ENCODE measurements at regions not wholly inside any gene's neighbourhood (a gene's known extent, or its start where the extent isn't known, plus 50 kb on each side); places are given as distances from the start of the nearest gene placed in this dataset.
"Not testable (repeated sequence)": the region's sequence is repeated elsewhere in the genome, so short reads cannot be mapped to it uniquely, and the experiment has no call there.

DNA sequence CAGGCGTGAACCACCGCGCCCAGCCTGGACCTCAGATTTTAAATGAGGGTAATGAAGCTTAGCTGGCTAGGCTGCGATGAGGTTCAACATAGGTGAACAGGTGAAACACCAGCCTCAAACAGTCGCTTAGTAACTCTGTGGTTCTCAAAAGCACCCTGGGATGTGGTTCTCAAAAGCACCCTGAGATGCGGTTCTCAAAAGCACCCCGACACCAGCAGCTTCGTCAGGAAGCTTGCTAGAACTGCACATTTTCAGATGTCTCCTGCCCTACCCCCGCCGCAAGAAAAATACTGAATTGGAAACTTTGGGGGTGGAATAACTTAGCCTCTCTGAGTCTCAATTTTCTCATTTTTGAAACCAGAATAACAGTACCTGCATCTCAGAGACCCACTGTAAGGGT, 86.7 kb upstream of the XYLT1 start:
- Histone ChIP-seq H3K9ac (ENCODE audit: low read depth, low read length) (no peak overlapping the region), H3K9me3 (ENCODE audit: control insufficient read depth, insufficient read depth, low read length) (no peaks in the 10 kb centered on the region), H3K36me3 (ENCODE audit: insufficient read depth, low read length) (no peaks in the 10 kb centered on the region), H3K4me1 (ENCODE audit: insufficient read depth, low read length) (peaks cover 7% of the 10 kb centered on the region; the same call in 1 of the 2 replicates)

DNA sequence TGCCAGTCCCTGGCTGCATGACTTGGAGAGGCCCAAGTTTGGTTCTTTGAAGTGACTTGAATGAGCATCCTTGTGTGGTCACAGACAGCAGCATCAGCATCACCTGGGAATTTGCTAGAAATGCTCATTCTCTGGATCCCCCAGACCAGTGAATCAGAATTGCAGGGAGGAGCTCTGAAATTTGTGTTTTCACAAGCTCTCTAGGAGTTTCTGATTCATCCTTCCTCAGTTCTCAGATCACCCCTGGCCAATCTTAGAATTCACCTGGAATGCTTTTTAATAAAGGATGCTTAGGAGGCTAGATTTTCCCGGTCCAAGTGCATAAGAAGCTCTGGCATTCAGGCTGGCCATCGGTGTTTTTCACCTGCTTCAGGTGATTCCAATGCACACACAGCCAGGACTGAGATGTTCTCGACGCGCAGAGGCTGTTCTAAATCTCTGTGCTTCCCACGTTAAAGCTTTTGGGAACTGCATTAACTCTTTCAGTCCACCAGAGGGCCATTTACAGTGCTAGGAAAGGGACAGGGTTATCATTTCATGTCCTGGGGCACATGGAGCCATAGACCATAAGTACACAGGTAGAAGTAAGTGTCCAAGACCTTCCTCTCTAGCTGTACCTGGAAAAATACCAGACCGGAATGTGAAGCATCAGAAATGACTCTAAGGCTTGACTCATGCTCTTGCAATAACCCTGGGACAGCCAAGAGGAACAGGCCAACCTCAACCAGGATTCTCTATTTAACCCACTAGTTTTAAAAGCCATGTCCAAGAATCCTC, 85.7 kb upstream of the XYLT1 start:
- no peaks in the 10 kb centered on the region for H3K9me3 ChIP-seq (ENCODE audit: control insufficient read depth, insufficient read depth, low read length)
- no peak overlapping the region for H3K9ac ChIP-seq (ENCODE audit: low read depth, low read length)
- H3K36me3 ChIP-seq (ENCODE audit: insufficient read depth, low read length) = no peaks in the 10 kb centered on the region
- peaks cover 7% of the 10 kb centered on the region; the same call in 1 of the 2 replicates for H3K4me1 ChIP-seq (ENCODE audit: insufficient read depth, low read length)

DNA sequence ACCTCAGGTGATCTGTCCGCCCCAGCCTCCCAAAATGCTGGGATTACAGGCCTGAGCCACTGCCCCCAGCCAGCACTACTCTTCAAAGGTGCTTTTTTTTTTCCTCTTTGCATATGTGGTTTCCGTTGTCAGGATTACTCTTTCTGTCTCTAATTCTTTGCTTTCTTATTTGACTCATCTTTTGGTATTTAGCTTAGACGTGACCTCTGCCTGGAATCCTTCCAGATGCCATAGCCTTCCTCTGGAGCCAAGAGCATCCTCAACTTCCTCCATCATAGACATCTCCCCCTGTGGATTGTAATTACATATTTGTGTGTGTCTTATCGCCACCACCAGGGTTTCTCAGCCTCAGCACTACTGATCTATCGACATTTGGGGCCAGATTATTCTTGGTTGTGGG, 84.4 kb upstream of the XYLT1 start:
- Histone ChIP-seq H3K4me1 (ENCODE audit: insufficient read depth, low read length) (peaks cover 7% of the 10 kb centered on the region; the same call in 1 of the 2 replicates), H3K9me3 (ENCODE audit: control insufficient read depth, insufficient read depth, low read length) (no peaks in the 10 kb centered on the region), H3K36me3 (ENCODE audit: insufficient read depth, low read length) (no peaks in the 10 kb centered on the region), H3K9ac (ENCODE audit: low read depth, low read length) (no peak overlapping the region)

DNA sequence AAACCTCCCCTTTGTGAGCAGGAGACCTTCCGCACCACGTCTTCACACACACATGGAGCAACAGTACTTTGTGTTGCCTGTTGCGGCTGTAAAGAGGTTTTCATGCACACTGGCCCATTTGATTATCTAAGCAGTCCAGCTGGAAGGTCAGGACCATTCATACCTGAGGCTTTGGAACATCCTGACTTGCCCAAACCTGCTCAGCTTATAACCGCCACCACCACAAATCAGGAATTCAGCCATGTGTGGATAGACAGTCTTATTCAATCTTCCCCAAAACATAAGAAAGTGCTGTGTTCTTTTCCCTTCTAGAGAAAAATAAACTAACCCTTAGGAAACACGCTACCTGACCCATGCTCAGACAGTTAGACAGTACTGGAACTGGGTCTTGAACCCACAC, 81.6 kb upstream of the XYLT1 start:
- Histone ChIP-seq H3K36me3 (ENCODE audit: insufficient read depth, low read length) (no peaks in the 10 kb centered on the region), H3K4me1 (ENCODE audit: insufficient read depth, low read length) (no peaks in the 10 kb centered on the region), H3K9ac (ENCODE audit: low read depth, low read length) (no peak overlapping the region), H3K9me3 (ENCODE audit: control insufficient read depth, insufficient read depth, low read length) (no peaks in the 10 kb centered on the region)

- H3K9ac ChIP-seq (ENCODE audit: low read depth, low read length) = not testable (repeated sequence)
These were observed 80.9 kb upstream of the XYLT1 start for GRCh38 chr16:17551682-17552081.

DNA sequence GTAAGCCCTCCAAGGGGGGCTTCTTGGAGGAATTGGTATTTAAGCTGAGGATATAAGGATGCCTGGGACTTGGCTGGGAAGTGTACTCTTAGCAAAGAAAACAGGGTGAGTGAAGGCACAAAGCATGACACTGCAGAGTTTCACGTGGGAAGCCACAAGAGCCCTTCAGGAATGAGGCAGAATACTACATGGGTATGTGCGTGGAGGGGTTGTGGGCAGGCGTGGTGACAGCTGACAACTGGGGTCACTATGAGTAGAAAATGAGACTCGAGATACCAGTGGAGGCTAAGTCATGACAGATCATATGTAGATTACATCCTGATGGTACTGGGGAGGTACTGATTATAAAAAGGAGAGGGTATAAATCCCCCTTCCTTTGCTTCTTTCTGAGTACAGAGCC, 78.1 kb upstream of the XYLT1 start:
- no peaks in the 10 kb centered on the region for H3K4me1 ChIP-seq (ENCODE audit: insufficient read depth, low read length)
- peaks cover 3% of the 10 kb centered on the region; the same call in 1 of the 2 replicates for H3K9me3 ChIP-seq (ENCODE audit: control insufficient read depth, insufficient read depth, low read length)
- H3K9ac ChIP-seq (ENCODE audit: low read depth, low read length) = no peak overlapping the region
- no peaks in the 10 kb centered on the region for H3K36me3 ChIP-seq (ENCODE audit: insufficient read depth, low read length)

More at GRCh38 chr16:17551682-17552081, 80.9 kb upstream of the XYLT1 start:
- H3K4me1 ChIP-seq (ENCODE audit: insufficient read depth, low read length); H3K36me3 ChIP-seq (ENCODE audit: insufficient read depth, low read length); H3K9me3 ChIP-seq (ENCODE audit: control insufficient read depth, insufficient read depth, low read length): not testable (repeated sequence)

DNA sequence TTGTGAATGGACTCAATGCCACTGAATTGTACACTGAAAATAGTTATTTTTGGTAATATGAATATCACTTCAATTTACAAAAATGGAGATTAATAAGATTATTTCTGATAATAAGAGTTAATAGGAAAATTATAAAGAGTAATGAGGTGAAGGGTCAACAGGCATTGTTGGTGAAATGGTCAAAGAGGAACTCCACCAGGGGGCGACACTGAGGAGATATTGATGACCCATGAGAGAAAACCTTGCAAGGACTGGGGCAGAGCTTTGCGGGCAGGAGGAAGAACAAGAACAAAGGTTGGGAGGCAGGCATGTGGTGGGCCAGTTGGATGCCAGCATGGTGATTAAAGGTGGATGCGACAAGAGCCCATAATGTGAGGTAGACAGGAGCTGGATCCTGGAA, 74.0 kb upstream of the XYLT1 start:
- no peaks in the 10 kb centered on the region for H3K4me1 ChIP-seq (ENCODE audit: insufficient read depth, low read length)
- H3K36me3 ChIP-seq (ENCODE audit: insufficient read depth, low read length) = no peaks in the 10 kb centered on the region
- H3K9me3 ChIP-seq (ENCODE audit: control insufficient read depth, insufficient read depth, low read length) = peaks cover 3% of the 10 kb centered on the region; the same call in 1 of the 2 replicates
- H3K9ac ChIP-seq (ENCODE audit: low read depth, low read length) = no peak overlapping the region

DNA sequence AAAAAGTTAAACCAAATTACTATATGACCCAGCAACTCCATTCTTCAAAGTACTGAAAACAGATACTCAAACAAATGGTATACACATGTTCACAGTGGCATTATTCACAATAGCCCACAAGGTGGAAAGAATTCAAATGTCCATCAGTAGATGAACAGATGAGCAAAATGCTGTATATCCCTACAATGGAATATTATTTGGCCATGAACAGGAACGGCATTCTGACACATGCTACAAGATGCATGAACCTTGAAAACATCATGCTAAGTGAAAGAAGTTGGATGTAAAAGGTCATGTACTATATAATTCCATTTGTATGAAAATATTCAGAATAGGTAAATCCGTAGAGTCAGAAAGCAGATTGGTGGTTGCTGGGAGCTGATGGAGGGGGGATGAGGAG, 73.5 kb upstream of the XYLT1 start:
- no peak overlapping the region for H3K9ac ChIP-seq (ENCODE audit: low read depth, low read length)
- H3K9me3 ChIP-seq (ENCODE audit: control insufficient read depth, insufficient read depth, low read length) = peaks cover 3% of the 10 kb centered on the region; the same call in 1 of the 2 replicates
- H3K36me3 ChIP-seq (ENCODE audit: insufficient read depth, low read length) = no peaks in the 10 kb centered on the region
- no peaks in the 10 kb centered on the region for H3K4me1 ChIP-seq (ENCODE audit: insufficient read depth, low read length)

DNA sequence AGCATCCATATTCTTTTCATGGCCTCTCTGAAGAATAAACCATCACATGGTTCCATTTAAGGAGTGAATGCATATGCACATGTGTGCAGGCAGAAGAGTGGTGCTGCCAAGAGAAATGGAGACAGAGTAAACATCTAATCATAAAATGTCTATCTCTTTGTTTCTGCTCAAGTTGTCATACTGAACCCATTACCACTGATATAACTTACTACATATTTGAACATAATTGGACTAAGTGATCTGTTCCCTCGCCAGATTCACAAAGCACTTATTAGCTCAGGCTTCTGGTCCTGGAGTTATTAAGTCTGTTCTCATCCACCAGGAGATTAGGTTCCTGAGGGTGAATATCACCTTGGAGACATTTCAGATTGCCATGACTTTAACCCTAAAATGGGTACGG, 72.3 kb upstream of the XYLT1 start:
- Histone ChIP-seq H3K9ac (ENCODE audit: low read depth, low read length) (no peak overlapping the region), H3K36me3 (ENCODE audit: insufficient read depth, low read length) (no peaks in the 10 kb centered on the region), H3K4me1 (ENCODE audit: insufficient read depth, low read length) (no peaks in the 10 kb centered on the region), H3K9me3 (ENCODE audit: control insufficient read depth, insufficient read depth, low read length) (peaks cover 3% of the 10 kb centered on the region; the same call in 1 of the 2 replicates)

GRCh38 chr16:17541324-17541723, 70.6 kb upstream of the XYLT1 start:
- Histone ChIP-seq H3K9ac (ENCODE audit: low read depth, low read length) (no peak overlapping the region), H3K4me1 (ENCODE audit: insufficient read depth, low read length) (no peaks in the 10 kb centered on the region), H3K36me3 (ENCODE audit: insufficient read depth, low read length) (no peaks in the 10 kb centered on the region), H3K9me3 (ENCODE audit: control insufficient read depth, insufficient read depth, low read length) (peaks cover 3% of the 10 kb centered on the region; the same call in 1 of the 2 replicates)

GRCh38 chr16:17538927-17539326, 68.2 kb upstream of the XYLT1 start:
- H3K9ac ChIP-seq (ENCODE audit: low read depth, low read length) = no peak overlapping the region
- H3K9me3 ChIP-seq (ENCODE audit: control insufficient read depth, insufficient read depth, low read length) = no peaks in the 10 kb centered on the region
- H3K36me3 ChIP-seq (ENCODE audit: insufficient read depth, low read length) = no peaks in the 10 kb centered on the region
- no peaks in the 10 kb centered on the region for H3K4me1 ChIP-seq (ENCODE audit: insufficient read depth, low read length)

- no peaks in the 10 kb centered on the region for H3K36me3 ChIP-seq (ENCODE audit: insufficient read depth, low read length)
- H3K9ac ChIP-seq (ENCODE audit: low read depth, low read length) = no peak overlapping the region
- 0 out of 2 replicates have a peak, but pooled peaks cover 4% of the 10 kb centered on the region for H3K9me3 ChIP-seq (ENCODE audit: control insufficient read depth, insufficient read depth, low read length)
- no peaks in the 10 kb centered on the region for H3K4me1 ChIP-seq (ENCODE audit: insufficient read depth, low read length)
These were observed 61.7 kb upstream of the XYLT1 start for GRCh38 chr16:17532338-17532995.

- Histone ChIP-seq H3K9ac (ENCODE audit: low read depth, low read length) (no peak overlapping the region), H3K36me3 (ENCODE audit: insufficient read depth, low read length) (no peaks in the 10 kb centered on the region), H3K4me1 (ENCODE audit: insufficient read depth, low read length) (no peaks in the 10 kb centered on the region), H3K9me3 (ENCODE audit: control insufficient read depth, insufficient read depth, low read length) (0 out of 2 replicates have a peak, but pooled peaks cover 4% of the 10 kb centered on the region)
These were observed 59.4 kb upstream of the XYLT1 start for GRCh38 chr16:17529982-17530760.

All from ES-I3 (cell line).